HG03196 (cell line): ENCODE measurements at regions not wholly inside any gene's neighbourhood (a gene's known extent, or its start where the extent isn't known, plus 50 kb on each side); places are given as distances from the start of the nearest gene placed in this dataset.
"Not testable (repeated sequence)": the region's sequence is repeated elsewhere in the genome, so short reads cannot be mapped to it uniquely, and the experiment has no call there.

ENCODE experiments used
- ATAC-seq: cut with Tn5 transposase; IDR thresholded peaks from one replicate; pipeline ENCODE4 v1.9.1; 2021; ENCODE audit not compliant: unreplicated experiment

DNA sequence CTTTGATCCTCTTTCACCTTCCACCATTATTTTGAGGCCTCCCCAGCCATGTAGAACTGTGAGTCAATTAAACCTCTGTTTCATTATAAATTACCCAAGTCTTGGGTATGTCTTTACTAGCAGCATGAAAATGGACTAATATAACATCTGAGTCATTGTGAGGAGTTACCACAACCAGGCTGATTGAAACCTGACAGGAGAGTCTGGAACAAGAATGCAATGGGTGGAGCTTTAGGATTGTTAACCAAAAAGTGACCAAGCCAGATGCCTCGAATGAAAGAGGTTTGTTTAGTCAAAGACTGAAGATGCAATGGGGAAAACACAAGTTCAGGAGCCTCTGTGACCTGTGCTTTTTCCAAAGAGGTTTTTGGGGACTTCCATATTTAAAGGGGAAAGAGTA, 659.0 kb downstream of the SLITRK6 start:
- no peak for ATAC-seq

DNA sequence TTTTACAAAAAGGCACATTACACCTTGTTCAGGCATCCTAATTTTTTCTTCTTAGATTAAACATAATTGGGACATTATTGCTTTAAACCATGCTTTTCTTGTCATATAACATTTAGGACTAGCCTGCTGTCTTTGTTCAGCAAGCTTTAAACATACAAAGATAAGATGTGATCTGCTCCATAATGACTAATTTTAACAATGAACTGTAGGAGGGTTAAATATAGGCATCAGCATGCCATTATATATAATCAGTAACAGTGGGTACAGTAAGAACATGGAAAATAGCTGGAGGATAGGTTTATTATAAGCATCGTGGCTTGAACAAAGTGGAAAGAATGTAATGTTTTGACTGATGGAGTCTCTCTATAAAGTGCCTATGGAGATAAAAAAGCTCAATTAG, 661.7 kb downstream of the SLITRK6 start:
- no peak for ATAC-seq

DNA sequence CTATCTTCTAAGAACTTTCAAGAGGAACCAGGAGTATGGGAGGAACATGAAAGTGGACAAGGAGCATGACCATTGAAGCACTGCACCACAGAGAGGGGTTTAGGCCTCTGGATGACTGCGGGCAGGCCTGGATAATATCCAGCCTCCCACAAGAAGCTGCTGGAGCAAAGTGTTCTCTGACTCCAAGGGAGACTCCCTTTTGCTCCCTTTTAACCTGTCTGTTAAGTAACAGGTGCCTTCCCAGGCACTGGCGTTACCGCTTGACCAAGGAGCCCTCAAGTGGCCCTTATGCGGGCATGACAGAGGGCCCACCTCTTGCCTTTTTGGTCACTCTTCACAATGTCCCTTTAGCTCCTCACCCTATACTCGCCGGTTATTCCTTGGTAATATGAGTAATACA, 666.2 kb downstream of the SLITRK6 start:
- ATAC-seq, result no peak

DNA sequence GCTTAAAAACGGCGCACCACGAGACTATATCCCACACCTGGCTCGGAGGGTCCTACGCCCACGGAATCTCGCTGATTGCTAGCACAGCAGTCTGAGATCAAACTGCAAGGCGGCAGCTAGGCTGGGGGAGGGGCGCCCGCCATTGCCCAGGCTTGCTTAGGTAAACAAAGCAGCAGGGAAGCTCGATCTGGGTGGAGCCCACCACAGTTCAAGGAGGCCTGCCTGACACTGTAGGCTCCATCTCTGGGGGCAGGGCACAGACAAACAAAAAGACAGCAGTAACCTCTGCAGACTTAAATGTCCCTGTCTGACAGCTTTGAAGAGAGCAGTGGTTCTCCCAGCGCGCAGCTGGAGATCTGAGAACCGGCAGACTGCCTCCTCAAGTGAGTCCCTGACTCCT, 675.7 kb downstream of the SLITRK6 start:
- not testable (repeated sequence) for ATAC-seq

DNA sequence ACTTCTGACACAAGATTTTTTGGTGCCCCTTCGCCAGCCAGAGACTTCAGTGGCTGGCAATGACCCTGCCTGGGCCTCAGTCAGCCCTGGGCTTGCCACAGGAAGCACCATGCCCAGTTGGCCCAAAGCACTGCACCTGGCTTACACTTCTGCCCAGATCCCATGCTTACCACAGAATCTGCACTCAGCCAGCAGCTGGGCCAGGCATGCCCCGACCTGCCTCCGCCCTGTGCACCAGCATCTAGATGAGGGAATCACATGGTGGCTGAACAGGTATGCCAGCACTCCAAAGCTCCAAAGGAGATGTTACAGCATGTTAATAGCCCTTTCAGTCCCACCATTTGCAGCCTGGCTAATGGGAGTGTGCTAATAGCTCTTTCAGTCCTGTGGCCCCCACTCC, 690.9 kb downstream of the SLITRK6 start:
- ATAC-seq, result no peak

DNA sequence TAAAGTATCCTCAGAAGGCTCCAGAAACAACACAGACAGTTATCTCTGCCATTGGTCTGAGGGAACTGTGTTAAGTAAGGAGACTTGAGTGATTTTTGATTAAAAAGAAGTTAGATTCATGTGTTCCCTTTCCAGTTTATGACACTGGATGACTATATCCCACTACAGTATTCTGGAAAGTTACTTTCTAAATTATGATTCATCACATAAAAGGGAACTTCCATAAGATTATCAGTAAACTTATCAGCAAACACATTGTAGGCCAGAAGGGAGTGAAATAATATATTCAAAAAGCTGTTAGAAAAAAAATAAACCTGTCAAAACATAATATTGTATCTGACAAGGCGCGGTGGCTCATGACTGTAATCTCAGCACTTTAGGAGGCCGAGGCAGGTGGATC, 700.0 kb downstream of the SLITRK6 start:
- ATAC-seq, result no peak

DNA sequence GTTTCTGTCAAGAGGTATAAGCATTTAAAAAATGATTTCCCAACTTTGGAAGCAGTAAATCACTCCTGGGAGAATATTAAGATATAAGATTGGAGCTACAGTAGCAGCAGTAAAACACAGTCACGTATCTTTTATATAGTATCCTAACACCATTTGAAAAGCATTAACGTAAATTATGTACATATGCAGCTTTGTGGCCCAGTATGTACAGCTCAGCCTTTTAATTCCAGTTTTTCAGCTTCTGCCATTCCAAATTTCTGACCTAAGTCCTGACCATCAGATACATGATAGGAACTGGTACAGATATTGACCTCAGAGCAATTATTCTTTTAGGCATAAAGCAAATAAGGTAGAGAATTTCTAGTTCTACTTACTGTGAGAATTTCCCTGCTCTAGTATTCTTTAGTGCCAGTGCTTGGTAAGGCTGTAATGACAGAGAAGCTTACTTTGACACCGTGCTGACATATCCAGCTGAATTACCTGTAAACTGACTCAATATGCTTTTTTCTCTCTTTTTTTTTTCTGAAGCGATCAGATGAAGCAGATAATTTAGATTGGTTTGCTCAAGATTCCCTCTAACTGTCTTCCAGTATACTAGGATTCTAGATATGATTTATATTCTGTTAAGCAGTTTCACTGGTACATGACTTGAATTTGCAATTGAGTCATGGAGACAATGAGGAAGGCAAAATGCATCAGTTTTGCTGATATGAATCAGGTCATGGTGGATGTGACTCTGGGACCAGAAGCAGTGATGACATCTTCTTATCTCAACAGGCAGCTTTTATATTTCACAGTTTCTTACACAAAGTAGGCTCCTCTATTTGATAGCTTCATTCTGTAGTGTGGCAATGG, 703.6 kb downstream of the SLITRK6 start:
- no peak for ATAC-seq

DNA sequence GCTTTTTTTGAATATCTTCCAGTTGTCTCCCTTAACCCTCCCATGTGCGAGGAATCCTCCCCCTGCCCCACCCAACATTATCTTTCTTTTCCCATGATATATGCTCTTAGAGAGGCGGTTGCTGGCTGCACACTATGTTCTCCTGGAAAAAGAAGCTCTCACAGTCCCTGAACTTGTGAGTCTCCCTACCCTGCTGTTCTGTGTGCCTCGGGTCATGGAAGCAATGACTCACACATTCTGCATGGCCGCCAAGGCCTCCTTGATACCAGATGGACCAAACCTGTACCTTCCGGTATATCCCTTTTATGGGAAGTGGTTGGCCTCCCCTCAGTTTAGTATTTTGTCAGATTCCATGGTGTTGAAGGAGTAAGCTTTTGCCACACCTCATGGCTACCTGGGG, 705.4 kb downstream of the SLITRK6 start:
- no peak for ATAC-seq

DNA sequence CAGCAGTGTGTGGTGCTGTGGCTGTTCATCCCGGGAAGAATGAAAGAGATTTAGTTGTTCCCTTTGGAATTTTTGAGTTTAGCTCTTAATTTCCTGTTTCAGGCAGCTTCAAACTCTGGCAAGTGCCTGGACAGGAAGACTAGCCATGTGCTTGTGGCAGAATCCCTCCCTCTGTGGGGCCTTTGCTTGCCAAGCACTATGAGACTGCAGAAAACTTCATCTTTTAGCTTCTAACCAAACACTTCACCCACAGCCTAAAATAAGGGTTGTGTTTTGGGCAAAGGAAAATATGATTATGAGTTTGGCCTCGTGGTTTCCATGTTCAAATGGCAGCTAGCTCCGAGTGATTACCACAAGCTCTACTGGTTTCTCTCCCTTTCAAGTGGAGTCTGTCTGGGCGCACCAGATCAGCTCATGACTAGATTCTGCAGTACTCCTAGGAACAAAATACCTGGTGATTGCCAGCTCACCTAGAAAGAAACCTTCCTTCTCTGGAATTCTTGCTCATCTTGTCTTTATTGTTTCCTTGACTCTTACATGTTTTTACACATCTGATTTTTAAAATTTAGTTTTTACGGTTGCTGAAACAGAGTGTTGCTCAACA, 707.5 kb downstream of the SLITRK6 start:
- ATAC-seq, result no peak

DNA sequence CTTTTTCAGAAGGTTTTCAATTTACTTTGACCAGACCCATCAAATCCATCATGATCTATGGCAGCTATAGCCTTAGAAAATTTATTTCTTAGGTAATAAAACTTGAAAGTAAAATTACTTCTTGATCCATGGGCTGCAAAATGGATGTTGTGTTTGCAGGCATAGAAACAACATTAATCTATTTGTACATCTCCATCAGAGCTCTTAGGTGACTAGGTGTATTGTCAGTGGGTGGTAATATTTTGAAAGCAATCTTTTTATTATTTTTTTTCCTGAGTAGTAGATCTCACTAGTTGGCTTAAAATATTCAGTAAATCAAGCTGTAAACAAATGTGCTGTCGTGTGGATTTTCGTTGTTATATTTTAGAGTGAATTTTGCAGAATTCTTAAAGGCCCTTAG, 710.0 kb downstream of the SLITRK6 start:
- ATAC-seq, result no peak

DNA sequence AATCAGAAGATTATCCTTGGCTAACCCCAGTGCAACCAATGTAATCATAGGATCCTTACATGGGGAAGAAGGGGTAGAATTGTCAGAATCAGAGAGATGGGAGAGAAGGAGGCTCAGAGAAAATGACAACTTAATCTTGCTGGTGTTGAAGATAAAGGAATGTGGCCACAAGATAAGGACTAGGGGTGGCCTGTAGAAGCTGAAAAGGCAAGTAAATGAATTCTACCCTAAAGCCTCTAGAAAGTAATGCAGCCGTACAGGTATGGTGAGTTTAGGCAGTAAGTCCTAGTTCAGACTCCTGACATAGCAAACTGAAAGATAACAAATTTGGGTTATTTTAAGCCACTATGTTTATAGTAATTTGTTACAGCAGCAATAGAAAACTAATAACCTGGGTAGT, 718.5 kb downstream of the SLITRK6 start:
- ATAC-seq, result no peak

DNA sequence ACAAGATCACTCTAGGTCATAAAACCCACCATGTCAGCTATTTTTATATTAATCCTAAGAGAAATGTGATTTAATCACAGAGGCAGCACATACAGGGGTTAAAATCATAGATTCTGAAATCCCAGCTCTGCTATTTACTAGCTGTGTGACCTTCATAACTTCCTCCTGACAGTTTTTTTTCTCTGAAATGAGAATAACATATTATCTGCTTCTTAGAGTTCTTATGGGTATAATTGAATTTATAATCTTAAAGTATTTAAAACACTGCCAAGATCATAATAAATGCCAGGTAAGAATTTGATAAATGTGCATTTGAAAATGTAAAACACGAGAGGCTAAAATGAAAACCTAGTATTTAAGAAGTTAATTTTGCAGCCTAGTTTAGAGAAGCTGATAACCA, 722.9 kb downstream of the SLITRK6 start:
- ATAC-seq, result no peak

DNA sequence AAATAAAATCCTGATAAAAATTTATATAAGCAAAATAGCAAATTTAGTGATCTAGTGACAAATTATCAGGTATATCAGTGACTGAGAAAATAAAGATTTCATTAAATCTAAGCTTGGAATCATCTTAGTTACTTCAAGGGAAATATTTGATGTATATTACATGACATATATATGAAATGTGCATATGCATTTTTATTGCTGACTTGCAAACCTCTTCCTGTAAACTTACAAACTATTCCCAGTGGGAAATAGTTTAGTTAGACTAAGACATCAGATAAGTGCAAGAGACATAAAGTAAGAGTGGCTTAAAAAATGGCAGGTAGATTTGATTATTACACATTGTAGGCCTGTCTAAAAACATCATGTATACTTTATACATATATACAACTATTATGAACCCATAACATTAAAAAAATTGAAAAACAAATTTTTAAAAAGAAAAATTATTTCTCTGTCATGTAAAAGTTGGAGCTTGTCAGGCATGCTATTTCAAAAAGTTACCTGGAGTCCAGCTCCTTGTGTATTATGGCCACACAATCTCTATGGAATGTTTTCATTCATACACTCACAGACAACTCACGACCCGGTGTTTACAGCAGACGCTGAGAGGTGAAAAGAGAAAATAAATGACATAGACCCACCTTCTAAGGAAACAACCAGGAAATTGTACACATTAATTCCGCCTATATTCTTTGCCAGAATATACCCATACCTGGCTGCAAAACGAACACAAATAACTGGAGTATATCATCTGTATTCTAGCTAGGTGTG, 724.5 kb downstream of the SLITRK6 start:
- ATAC-seq, result no peak

DNA sequence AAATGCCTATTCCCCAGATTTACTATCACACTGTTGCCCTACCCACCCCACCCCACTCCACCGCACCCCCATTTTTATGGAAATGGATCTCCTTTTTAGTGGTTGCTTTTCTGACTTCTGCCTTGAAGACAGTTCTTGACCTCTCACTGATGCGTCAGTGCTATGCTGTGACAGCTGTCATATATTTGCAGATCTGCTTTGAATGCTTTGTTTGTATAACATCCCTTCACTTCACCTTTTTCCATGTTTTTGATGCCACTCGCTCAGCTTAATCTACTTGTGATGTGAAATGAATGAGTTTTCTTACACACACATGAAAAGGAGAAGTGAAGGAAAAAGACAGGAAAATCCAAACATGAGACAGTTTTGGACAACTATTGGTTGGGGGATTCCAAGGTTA, 731.0 kb downstream of the SLITRK6 start:
- no peak for ATAC-seq

DNA sequence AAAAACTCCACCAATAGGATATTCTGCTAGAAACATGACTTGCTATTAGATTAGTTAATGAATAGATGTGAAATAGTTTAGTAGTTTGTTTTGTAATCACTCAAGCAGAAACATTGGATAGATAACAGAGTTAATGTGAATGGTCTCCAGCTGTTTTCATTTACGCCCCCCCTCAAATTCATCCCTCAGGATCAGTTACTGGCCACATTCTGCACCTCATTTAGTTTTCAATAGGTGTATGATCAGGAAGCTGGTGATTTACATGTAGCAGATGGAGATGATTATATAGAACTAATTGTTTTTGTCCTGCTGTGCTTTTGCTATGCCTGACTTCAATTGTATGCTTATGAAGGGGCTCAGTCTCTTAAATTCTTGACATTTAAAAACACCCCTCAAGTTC, 759.0 kb downstream of the SLITRK6 start:
- ATAC-seq, result no peak

DNA sequence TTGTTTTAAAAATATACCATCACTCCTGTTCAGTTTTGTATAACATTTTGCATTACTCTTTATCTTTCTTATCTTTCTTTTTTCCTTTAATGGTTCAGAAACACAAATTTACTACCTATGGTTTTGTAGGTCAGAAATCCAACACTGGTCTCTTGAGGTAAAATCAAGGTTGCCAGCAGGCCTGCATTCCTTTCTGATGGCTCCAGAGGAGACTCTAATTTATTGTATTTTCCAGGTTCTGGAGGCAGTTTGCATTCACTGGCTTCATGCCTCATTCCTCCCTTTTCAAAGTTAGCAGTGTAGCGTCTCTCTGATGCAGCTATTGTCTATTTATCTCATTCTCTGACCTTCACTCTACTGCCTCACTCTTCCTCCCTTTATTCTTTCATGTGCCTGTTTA, 767.4 kb downstream of the SLITRK6 start:
- no peak for ATAC-seq

DNA sequence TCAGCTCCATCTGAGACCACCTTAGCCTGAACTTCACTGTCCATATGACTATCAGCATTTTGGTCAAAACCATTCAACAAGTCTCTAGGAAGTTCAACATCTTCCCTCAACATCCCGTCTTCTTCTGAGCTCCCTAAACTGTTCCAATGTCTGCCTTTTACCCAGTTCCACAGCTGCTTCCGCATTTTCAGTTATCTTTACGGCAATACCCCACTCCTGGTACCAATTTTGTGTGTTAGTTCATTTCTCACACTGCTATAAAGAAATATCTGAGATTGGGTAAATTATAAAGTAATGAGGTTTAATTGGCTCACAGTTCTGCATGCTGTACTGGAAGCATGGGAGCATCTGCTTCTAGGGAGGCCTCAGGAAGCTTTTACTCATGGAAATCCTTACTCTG, 771.2 kb downstream of the SLITRK6 start:
- no peak for ATAC-seq

DNA sequence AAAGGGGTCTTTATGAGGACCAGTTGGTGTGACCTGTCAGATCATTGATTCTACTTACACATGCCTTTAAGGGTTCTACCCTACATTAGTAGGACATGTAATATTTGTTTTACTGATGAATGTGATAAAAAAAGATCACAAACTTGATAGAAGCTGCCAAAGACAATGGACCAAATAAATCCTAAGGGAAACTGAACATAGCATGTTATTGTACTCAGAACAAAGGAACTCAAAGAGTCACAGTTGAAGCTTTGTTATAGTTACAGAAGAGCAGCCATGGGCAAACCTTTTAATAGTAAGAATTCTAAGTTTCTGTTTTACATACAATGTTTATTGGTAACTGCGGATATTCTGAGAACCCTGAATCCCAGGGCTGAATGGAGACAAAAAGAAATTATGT, 780.1 kb downstream of the SLITRK6 start:
- no peak for ATAC-seq

DNA sequence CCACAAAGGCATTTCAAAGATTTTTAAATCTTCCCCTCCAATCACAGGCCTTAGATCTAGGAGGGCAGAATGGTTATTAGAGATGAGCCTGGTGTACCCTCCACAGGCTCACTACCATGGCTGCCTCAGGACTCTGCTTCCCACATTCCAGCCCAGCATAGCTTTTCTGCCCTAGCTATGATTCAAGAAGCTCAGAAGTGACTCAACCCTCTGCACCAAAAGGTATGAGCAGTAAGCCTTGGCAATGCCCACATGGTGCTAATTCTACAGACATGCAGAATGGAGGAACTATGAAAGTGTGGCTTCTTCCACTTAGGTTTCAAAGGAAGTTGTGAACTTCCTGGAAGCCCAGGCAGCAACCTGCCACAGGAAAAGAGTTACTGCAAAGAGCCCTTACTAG, 786.2 kb downstream of the SLITRK6 start:
- ATAC-seq, result no peak

DNA sequence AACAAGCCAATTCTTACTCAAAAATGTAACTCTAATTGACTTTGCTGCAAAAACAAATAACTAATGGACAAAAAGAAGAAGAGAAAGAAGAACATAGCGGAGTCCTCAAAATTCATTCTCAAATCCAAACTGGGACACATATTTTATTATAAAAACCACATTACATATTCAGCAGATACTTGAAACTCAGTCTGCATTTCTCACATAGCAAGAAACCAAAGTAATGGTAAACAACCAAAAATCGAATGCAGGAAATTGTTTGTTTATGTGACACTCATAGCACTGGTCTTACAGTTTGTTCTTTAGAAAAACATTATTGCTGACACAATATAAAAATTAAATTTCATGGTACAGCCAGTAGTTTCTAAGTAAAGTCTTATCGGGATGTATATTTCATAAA, 789.8 kb downstream of the SLITRK6 start:
- no peak for ATAC-seq

DNA sequence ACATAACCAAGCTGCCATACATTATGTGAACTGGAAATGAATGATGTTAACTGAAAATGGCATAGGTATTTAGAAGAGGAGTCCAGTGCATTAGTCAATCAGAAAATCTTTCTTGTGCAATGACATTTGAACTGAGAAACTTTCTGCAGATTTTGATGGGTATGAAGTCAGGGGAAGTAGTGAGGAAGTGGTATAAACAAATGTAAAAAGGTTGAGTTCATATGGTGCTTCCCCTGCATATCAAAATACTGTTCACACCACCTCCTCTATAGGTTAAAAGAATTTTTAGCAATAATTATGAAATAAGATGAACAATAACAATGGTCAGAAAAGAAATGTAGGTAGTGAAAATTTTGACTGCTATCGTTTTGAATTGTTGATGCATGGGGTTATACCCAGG, 800.0 kb downstream of the SLITRK6 start:
- ATAC-seq, result no peak

DNA sequence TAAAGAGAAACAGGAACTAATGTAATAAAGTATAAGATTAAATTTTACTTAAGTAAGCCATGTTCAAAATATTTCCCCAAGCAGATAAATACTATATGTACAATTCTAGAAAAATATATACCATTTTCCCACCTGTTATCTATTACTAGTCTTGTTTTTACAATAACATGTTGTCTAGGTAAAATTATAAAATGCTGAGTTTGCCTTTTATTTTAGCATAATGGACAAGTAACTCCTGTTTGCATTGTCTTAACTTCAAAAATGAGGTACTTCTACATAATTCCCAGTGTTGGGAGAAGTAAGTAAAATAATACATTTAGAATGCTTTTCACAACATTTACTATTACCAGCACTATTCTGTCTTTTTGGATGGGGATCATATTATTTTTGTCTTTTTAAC, 800.5 kb downstream of the SLITRK6 start:
- ATAC-seq, result no peak
